GM21423 (cell line): ENCODE measurements at regions not wholly inside any gene's neighbourhood (a gene's known extent, or its start where the extent isn't known, plus 50 kb on each side); places are given as distances from the start of the nearest gene placed in this dataset.
A peak's percentile ranks its signal among the peaks of the same experiment; 100 is the strongest.

Experiments used
- ATAC-seq: cut with Tn5 transposase; IDR thresholded peaks from one replicate; pipeline ENCODE4 v1.9.1; 2021; ENCODE audit warnings: mild to moderate bottlenecking, moderate library complexity; ENCODE audit not compliant: unreplicated experiment

GRCh38 chr11:32531528-32531927, 52.1 kb upstream of the EIF3M start:
- ATAC-seq = no peak

- ATAC-seq = peak; percentile 100
Measured at GRCh38 chr11:32529994-32530588, 53.5 kb upstream of the EIF3M start.

- ATAC-seq = no peak
Measured at GRCh38 chr11:32527261-32528175, 56.1 kb upstream of the EIF3M start.

- ATAC-seq = no peak
Measured at GRCh38 chr11:32526760-32527159, 56.9 kb upstream of the EIF3M start.

- no peak for ATAC-seq
Measured at GRCh38 chr11:32511926-32512325, 71.7 kb upstream of the EIF3M start.

GRCh38 chr11:32510039-32510438, 73.6 kb upstream of the EIF3M start:
- no peak for ATAC-seq

- ATAC-seq = no peak
Measured at GRCh38 chr11:32508780-32509179, 73.4 kb upstream of the WT1 start.

- no peak for ATAC-seq
Measured at GRCh38 chr11:32500001-32500400, 64.7 kb upstream of the WT1 start.

- no peak for ATAC-seq
Measured at GRCh38 chr11:32497951-32498350, 62.6 kb upstream of the WT1 start.

- ATAC-seq = no peak
Measured at GRCh38 chr11:32494629-32495028, 59.3 kb upstream of the WT1 start.

GRCh38 chr11:32489464-32489863, 54.1 kb upstream of the WT1 start:
- ATAC-seq = no peak

- ATAC-seq = no peak
Measured at GRCh38 chr11:32487270-32487669, 51.9 kb upstream of the WT1 start.

GRCh38 chr11:32485733-32486132, 50.4 kb upstream of the WT1 start:
- no peak for ATAC-seq
